ENCODE measurements at regions not wholly inside any gene's neighbourhood (a gene's known extent, or its start where the extent isn't known, plus 50 kb on each side); places are given as distances from the start of the nearest gene placed in this dataset.

- no peaks in the 10 kb centered on the region for H3K27me3 ChIP-seq (ENCODE audit: control insufficient read depth, insufficient read depth, low read length)
- H3K9ac ChIP-seq (ENCODE audit: low read length) = no peak overlapping the region
- H3K36me3 ChIP-seq (ENCODE audit: control insufficient read depth, insufficient read depth, low read length) = no peaks in the 10 kb centered on the region
- H3K4me1 ChIP-seq (ENCODE audit: control insufficient read depth, insufficient read depth, low read length) = no peaks in the 10 kb centered on the region
- H3K9me3 ChIP-seq (ENCODE audit: control insufficient read depth, insufficient read depth, low read depth, low read length) = peaks cover 24% of the 10 kb centered on the region
- no peak overlapping the region for H3K27ac ChIP-seq (ENCODE audit: low read depth, low read length)
- H3K4me3 ChIP-seq (ENCODE audit: low read depth, low read length) = no peak overlapping the region
These were observed 746.6 kb upstream of the DDX18 start for GRCh38 chr2:117067900-117068299.

GRCh38 chr2:117068371-117068770 is 746.1 kb upstream of the DDX18 start:
- Histone ChIP-seq H3K4me1 (ENCODE audit: control insufficient read depth, insufficient read depth, low read length) (no peaks in the 10 kb centered on the region), H3K4me3 (ENCODE audit: low read depth, low read length) (no peak overlapping the region), H3K36me3 (ENCODE audit: control insufficient read depth, insufficient read depth, low read length) (no peaks in the 10 kb centered on the region), H3K9me3 (ENCODE audit: control insufficient read depth, insufficient read depth, low read depth, low read length) (peaks cover 24% of the 10 kb centered on the region), H3K27me3 (ENCODE audit: control insufficient read depth, insufficient read depth, low read length) (no peaks in the 10 kb centered on the region), H3K9ac (ENCODE audit: low read length) (no peak overlapping the region), H3K27ac (ENCODE audit: low read depth, low read length) (no peak overlapping the region)

- peaks cover 7% of the 10 kb centered on the region; the same call in 1 of the 2 replicates for H3K27me3 ChIP-seq (ENCODE audit: control insufficient read depth, insufficient read depth, low read length)
These were observed 742.9 kb upstream of the DDX18 start for GRCh38 chr2:117071556-117072102.

GRCh38 chr2:117074756-117075155 is 739.7 kb upstream of the DDX18 start:
- peaks cover 14% of the 10 kb centered on the region; the same call in 1 of the 2 replicates for H3K27me3 ChIP-seq (ENCODE audit: control insufficient read depth, insufficient read depth, low read length)
- no peak overlapping the region for H3K9ac ChIP-seq (ENCODE audit: low read length)
- H3K9me3 ChIP-seq (ENCODE audit: control insufficient read depth, insufficient read depth, low read depth, low read length) = peaks cover 24% of the 10 kb centered on the region
- H3K4me1 ChIP-seq (ENCODE audit: control insufficient read depth, insufficient read depth, low read length) = no peaks in the 10 kb centered on the region
- no peak overlapping the region for H3K27ac ChIP-seq (ENCODE audit: low read depth, low read length)
- H3K4me3 ChIP-seq (ENCODE audit: low read depth, low read length) = no peak overlapping the region
- no peaks in the 10 kb centered on the region for H3K36me3 ChIP-seq (ENCODE audit: control insufficient read depth, insufficient read depth, low read length)

More at GRCh38 chr2:117071556-117072102, 742.9 kb upstream of the DDX18 start:
- H3K9me3 ChIP-seq (ENCODE audit: control insufficient read depth, insufficient read depth, low read depth, low read length) = peaks cover 24% of the 10 kb centered on the region
- no peak overlapping the region for H3K4me3 ChIP-seq (ENCODE audit: low read depth, low read length)
- no peaks in the 10 kb centered on the region for H3K4me1 ChIP-seq (ENCODE audit: control insufficient read depth, insufficient read depth, low read length)
- no peaks in the 10 kb centered on the region for H3K36me3 ChIP-seq (ENCODE audit: control insufficient read depth, insufficient read depth, low read length)
- H3K9ac ChIP-seq (ENCODE audit: low read length) = no peak overlapping the region
- no peak overlapping the region for H3K27ac ChIP-seq (ENCODE audit: low read depth, low read length)

GRCh38 chr2:117085256-117085655 is 729.2 kb upstream of the DDX18 start:
- peaks cover 37% of the 10 kb centered on the region for H3K4me1 ChIP-seq (ENCODE audit: control insufficient read depth, insufficient read depth, low read length)
- no peaks in the 10 kb centered on the region; the same call in 1 of the 2 replicates for H3K27me3 ChIP-seq (ENCODE audit: control insufficient read depth, insufficient read depth, low read length)
- H3K9ac ChIP-seq (ENCODE audit: low read length) = no peak overlapping the region
- H3K27ac ChIP-seq (ENCODE audit: low read depth, low read length) = no peak overlapping the region
- H3K36me3 ChIP-seq (ENCODE audit: control insufficient read depth, insufficient read depth, low read length) = no peaks in the 10 kb centered on the region
- no peaks in the 10 kb centered on the region for H3K9me3 ChIP-seq (ENCODE audit: control insufficient read depth, insufficient read depth, low read depth, low read length)
- H3K4me3 ChIP-seq (ENCODE audit: low read depth, low read length) = no peak overlapping the region

GRCh38 chr2:117085737-117086136 is 728.8 kb upstream of the DDX18 start:
- Histone ChIP-seq H3K36me3 (ENCODE audit: control insufficient read depth, insufficient read depth, low read length) (no peaks in the 10 kb centered on the region), H3K27ac (ENCODE audit: low read depth, low read length) (no peak overlapping the region), H3K27me3 (ENCODE audit: control insufficient read depth, insufficient read depth, low read length) (no peaks in the 10 kb centered on the region; the same call in 1 of the 2 replicates), H3K9ac (ENCODE audit: low read length) (no peak overlapping the region), H3K9me3 (ENCODE audit: control insufficient read depth, insufficient read depth, low read depth, low read length) (no peaks in the 10 kb centered on the region), H3K4me3 (ENCODE audit: low read depth, low read length) (no peak overlapping the region), H3K4me1 (ENCODE audit: control insufficient read depth, insufficient read depth, low read length) (peaks cover 37% of the 10 kb centered on the region)

GRCh38 chr2:117086174-117086942 is 728.1 kb upstream of the DDX18 start:
- Histone ChIP-seq H3K4me3 (ENCODE audit: low read depth, low read length) (no peak overlapping the region; the same call in 1 of the 2 replicates), H3K9me3 (ENCODE audit: control insufficient read depth, insufficient read depth, low read depth, low read length) (no peaks in the 10 kb centered on the region), H3K36me3 (ENCODE audit: control insufficient read depth, insufficient read depth, low read length) (no peaks in the 10 kb centered on the region), H3K27ac (ENCODE audit: low read depth, low read length) (no peak overlapping the region), H3K27me3 (ENCODE audit: control insufficient read depth, insufficient read depth, low read length) (no peaks in the 10 kb centered on the region), H3K4me1 (ENCODE audit: control insufficient read depth, insufficient read depth, low read length) (peaks cover 37% of the 10 kb centered on the region), H3K9ac (ENCODE audit: low read length) (no peak overlapping the region)

GRCh38 chr2:117086943-117087250 is 727.6 kb upstream of the DDX18 start:
- peak overlapping the region; percentile 32 for H3K9ac ChIP-seq (ENCODE audit: low read length)
- H3K9me3 ChIP-seq (ENCODE audit: control insufficient read depth, insufficient read depth, low read depth, low read length) = no peaks in the 10 kb centered on the region
- peaks cover 37% of the 10 kb centered on the region for H3K4me1 ChIP-seq (ENCODE audit: control insufficient read depth, insufficient read depth, low read length)
- H3K27ac ChIP-seq (ENCODE audit: low read depth, low read length) = no peak overlapping the region; the same call in 1 of the 2 replicates
- peak overlapping the region; percentile 30; the same call in 1 of the 2 replicates for H3K4me3 ChIP-seq (ENCODE audit: low read depth, low read length)
- H3K36me3 ChIP-seq (ENCODE audit: control insufficient read depth, insufficient read depth, low read length) = no peaks in the 10 kb centered on the region
- H3K27me3 ChIP-seq (ENCODE audit: control insufficient read depth, insufficient read depth, low read length) = no peaks in the 10 kb centered on the region

GRCh38 chr2:117087535-117088291 is 726.8 kb upstream of the DDX18 start:
- no peaks in the 10 kb centered on the region for H3K27me3 ChIP-seq (ENCODE audit: control insufficient read depth, insufficient read depth, low read length)
- H3K27ac ChIP-seq (ENCODE audit: low read depth, low read length) = no peak overlapping the region; the same call in 1 of the 2 replicates
- H3K4me3 ChIP-seq (ENCODE audit: low read depth, low read length) = peak overlapping the region; percentile 30; the same call in 1 of the 2 replicates
- H3K36me3 ChIP-seq (ENCODE audit: control insufficient read depth, insufficient read depth, low read length) = no peaks in the 10 kb centered on the region
- H3K4me1 ChIP-seq (ENCODE audit: control insufficient read depth, insufficient read depth, low read length) = peaks cover 37% of the 10 kb centered on the region
- H3K9ac ChIP-seq (ENCODE audit: low read length) = peak overlapping the region; percentile 32
- no peaks in the 10 kb centered on the region for H3K9me3 ChIP-seq (ENCODE audit: control insufficient read depth, insufficient read depth, low read depth, low read length)

- H3K9me3 ChIP-seq (ENCODE audit: control insufficient read depth, insufficient read depth, low read depth, low read length) = no peaks in the 10 kb centered on the region
- no peak overlapping the region for H3K4me3 ChIP-seq (ENCODE audit: low read depth, low read length)
- H3K27ac ChIP-seq (ENCODE audit: low read depth, low read length) = no peak overlapping the region
- H3K9ac ChIP-seq (ENCODE audit: low read length) = no peak overlapping the region
- no peaks in the 10 kb centered on the region for H3K36me3 ChIP-seq (ENCODE audit: control insufficient read depth, insufficient read depth, low read length)
- peaks cover 21% of the 10 kb centered on the region for H3K4me1 ChIP-seq (ENCODE audit: control insufficient read depth, insufficient read depth, low read length)
- no peaks in the 10 kb centered on the region for H3K27me3 ChIP-seq (ENCODE audit: control insufficient read depth, insufficient read depth, low read length)
These were observed 723.3 kb upstream of the DDX18 start for GRCh38 chr2:117091041-117091837.

All from HUES6 (cell line).